CD14-positive monocyte (primary cell): ENCODE measurements at regions not wholly inside any gene's neighbourhood (a gene's known extent, or its start where the extent isn't known, plus 50 kb on each side); places are given as distances from the start of the nearest gene placed in this dataset.

Experiments used
- DNase-seq, 3 donors: peaks; one replicate each; pipeline ENCODE4 v3.0.0-alpha.2; 2011 to 2022
- H2AFZ ChIP-seq: 2 replicates; pipeline ENCODE4 v1.6.0; 2012; ENCODE audit warnings: mild to moderate bottlenecking, low read depth, low read length, inconsistent platforms; ENCODE audit not compliant: insufficient read depth, poor library complexity, severe bottlenecking
- H3K27ac ChIP-seq, 2 donors: 1 replicate in 1 of 2; 2 replicates in 1 of 2; pipeline ENCODE4 v1.5.1; 2012 to 2013; ENCODE audit warnings: low read length in 2 of 2, control low read depth in 1 of 2, inconsistent platforms in 1 of 2, low read depth in 1 of 2, mild to moderate bottlenecking in 1 of 2
- H3K27me3 ChIP-seq, 2 donors: one replicate each; pipeline versions ENCODE4 v1.6.0 to v1.6.1; 2011 to 2013; ENCODE audit warnings: low read length in 2 of 2; ENCODE audit not compliant: control insufficient read depth in 2 of 2, insufficient read depth in 2 of 2
- H3K36me3 ChIP-seq, 2 donors: replicated peaks in 1 of 2; 1 replicate in 1 of 2; 2 replicates in 1 of 2; pipeline versions ENCODE4 v1.5.1 to v1.6.1; 2012 to 2013; ENCODE audit warnings: low read length in 2 of 2, control low read depth in 1 of 2, inconsistent platforms in 1 of 2, mild to moderate bottlenecking in 1 of 2; ENCODE audit not compliant: insufficient read depth in 2 of 2, control insufficient read depth in 1 of 2
- H3K4me1 ChIP-seq, 2 donors: 1 replicate in 1 of 2; 2 replicates in 1 of 2; pipeline versions ENCODE4 v1.5.1 to v1.6.1; 2012 to 2013; ENCODE audit warnings: low read length in 2 of 2, control low read depth in 1 of 2, inconsistent platforms in 1 of 2, mild to moderate bottlenecking in 1 of 2, moderate library complexity in 1 of 2; ENCODE audit not compliant: insufficient read depth in 2 of 2, control insufficient read depth in 1 of 2
- H3K4me2 ChIP-seq: replicated peaks from 2 replicates; pipeline ENCODE3; 2012; ENCODE audit warnings: low read length, moderate library complexity, mild to moderate bottlenecking; ENCODE audit not compliant: poor library complexity, severe bottlenecking; ENCODE audit errors: extremely low read depth
- H3K4me3 ChIP-seq, 3 experiments: fragments of 200-600 bp in 1 of 3; sonication (generic) in 1 of 3; replicated peaks in 1 of 3; 1 replicate in 2 of 3; 2 replicates in 1 of 3; pipeline ENCODE4 v1.5.1; 2011 to 2013; ENCODE audit warnings: low read length in 3 of 3, mild to moderate bottlenecking in 3 of 3, control low read depth in 2 of 3, low read depth in 2 of 3, inconsistent platforms in 1 of 3, moderate library complexity in 1 of 3
- H3K79me2 ChIP-seq: 2 replicates; pipeline ENCODE4 v1.6.0; 2012; ENCODE audit warnings: mild to moderate bottlenecking, control low read depth, inconsistent platforms, low read length, moderate library complexity; ENCODE audit not compliant: insufficient read depth
- H3K9ac ChIP-seq: 2 replicates; pipeline ENCODE4 v1.6.0; 2017; ENCODE audit warnings: low read length, mild to moderate bottlenecking; ENCODE audit not compliant: insufficient read depth, poor library complexity, severe bottlenecking
- H3K9me3 ChIP-seq, 2 donors: replicated peaks in 1 of 2; 1 replicate in 1 of 2; 2 replicates in 1 of 2; pipeline versions ENCODE4 v1.5.1 to v1.6.1; 2012 to 2013; ENCODE audit warnings: low read length in 2 of 2, control low read depth in 1 of 2; ENCODE audit not compliant: control insufficient read depth in 1 of 2, insufficient read depth in 1 of 2
- H4K20me1 ChIP-seq: 2 replicates; pipeline ENCODE4 v1.6.0; 2012; ENCODE audit warnings: mild to moderate bottlenecking, low read length, control low read depth, moderate library complexity; ENCODE audit not compliant: insufficient read depth
- H3K27ac Mint-ChIP-seq, 7 donors: one replicate each; pipeline ENCODE4 v1.8.0; 2020; ENCODE audit warnings: mild to moderate bottlenecking in 7 of 7, mixed read lengths in 7 of 7, moderate library complexity in 6 of 7, inconsistent platforms in 2 of 7
- H3K27me3 Mint-ChIP-seq, 3 donors: one replicate each; pipeline ENCODE4 v1.8.0; 2021 to 2022; ENCODE audit warnings: low read depth in 3 of 3, mild to moderate bottlenecking in 3 of 3, mixed read lengths in 3 of 3, moderate library complexity in 3 of 3, inconsistent platforms in 1 of 3
- H3K36me3 Mint-ChIP-seq, 2 donors: one replicate each; pipeline ENCODE4 v1.8.0; 2020; ENCODE audit warnings: mixed read lengths in 2 of 2, inconsistent platforms in 1 of 2, mild to moderate bottlenecking in 1 of 2
- H3K4me1 Mint-ChIP-seq: one replicate; pipeline ENCODE4 v1.8.0; 2020; ENCODE audit warnings: mild to moderate bottlenecking, mixed read lengths
- H3K4me3 Mint-ChIP-seq, 2 donors: one replicate each; pipeline ENCODE4 v1.8.0; 2020; ENCODE audit warnings: mild to moderate bottlenecking in 2 of 2, mixed read lengths in 2 of 2, moderate library complexity in 1 of 2
- H3K9me3 Mint-ChIP-seq, 7 donors: one replicate each; pipeline ENCODE4 v1.8.0; 2020 to 2022; ENCODE audit warnings: mixed read lengths in 7 of 7, mild to moderate bottlenecking in 6 of 7, moderate library complexity in 6 of 7, inconsistent platforms in 2 of 7
- WGBS: methylation state at CpG from one replicate; pipeline ENCODE4 v1.1.5; 2013; ENCODE audit warnings: missing lambda C conversion rate; ENCODE audit not compliant: insufficient coverage; 5-methylcytosine and 5-hydroxymethylcytosine counted together
- intact Hi-C, 2 donors: fragments of 100-400 bp; cut with micrococcal nuclease; formaldehyde crosslinking; loops; one replicate each; pipeline versions ENCODE4 v1.15.0 to v1.15.1; 2023
- TF ChIP-seq, protein P1 (sequence below): fragments of 200-600 bp; IDR thresholded peaks from one replicate; pipeline ENCODE4 v1.8.0; 2022; ENCODE audit warnings: antibody characterized with exemption, mild to moderate bottlenecking

DNA sequence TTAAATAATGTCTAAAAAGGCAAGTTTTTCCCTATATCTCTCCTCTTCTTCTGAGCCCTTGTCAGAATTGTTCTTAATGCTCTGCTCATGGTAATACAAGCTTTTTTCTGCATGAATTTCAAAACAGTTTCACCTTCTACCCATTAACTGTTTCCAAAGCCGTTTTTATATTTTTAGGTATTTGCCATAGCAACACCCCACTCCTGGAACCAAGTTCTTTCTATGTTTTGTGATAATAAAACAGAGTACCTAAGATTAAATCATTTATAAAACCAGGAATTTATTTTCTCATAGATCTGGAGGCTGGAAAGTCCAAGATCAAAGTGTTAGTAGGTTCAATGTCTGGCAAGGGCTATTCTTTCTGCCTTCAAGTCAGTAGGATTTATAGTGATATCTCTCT is 497.4 kb downstream of the ETS1 start:
- no peak overlapping the region for H3K27ac Mint-ChIP-seq
- no peaks in the 10 kb centered on the region for H3K4me1 ChIP-seq
- TF ChIP-seq, protein P1, sequence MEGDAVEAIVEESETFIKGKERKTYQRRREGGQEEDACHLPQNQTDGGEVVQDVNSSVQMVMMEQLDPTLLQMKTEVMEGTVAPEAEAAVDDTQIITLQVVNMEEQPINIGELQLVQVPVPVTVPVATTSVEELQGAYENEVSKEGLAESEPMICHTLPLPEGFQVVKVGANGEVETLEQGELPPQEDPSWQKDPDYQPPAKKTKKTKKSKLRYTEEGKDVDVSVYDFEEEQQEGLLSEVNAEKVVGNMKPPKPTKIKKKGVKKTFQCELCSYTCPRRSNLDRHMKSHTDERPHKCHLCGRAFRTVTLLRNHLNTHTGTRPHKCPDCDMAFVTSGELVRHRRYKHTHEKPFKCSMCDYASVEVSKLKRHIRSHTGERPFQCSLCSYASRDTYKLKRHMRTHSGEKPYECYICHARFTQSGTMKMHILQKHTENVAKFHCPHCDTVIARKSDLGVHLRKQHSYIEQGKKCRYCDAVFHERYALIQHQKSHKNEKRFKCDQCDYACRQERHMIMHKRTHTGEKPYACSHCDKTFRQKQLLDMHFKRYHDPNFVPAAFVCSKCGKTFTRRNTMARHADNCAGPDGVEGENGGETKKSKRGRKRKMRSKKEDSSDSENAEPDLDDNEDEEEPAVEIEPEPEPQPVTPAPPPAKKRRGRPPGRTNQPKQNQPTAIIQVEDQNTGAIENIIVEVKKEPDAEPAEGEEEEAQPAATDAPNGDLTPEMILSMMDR = no peak
- no peaks in the 10 kb centered on the region for H3K36me3 Mint-ChIP-seq
- no peaks in the 10 kb centered on the region for H3K4me1 Mint-ChIP-seq
- H2AFZ ChIP-seq = no peak overlapping the region
- no peaks in the 10 kb centered on the region for H4K20me1 ChIP-seq
- intact Hi-C loops = no loop called here
- H3K27me3 ChIP-seq = no peaks in the 10 kb centered on the region
- H3K36me3 ChIP-seq = no peaks in the 10 kb centered on the region
- no CpG with 5 or more reads among the region's 1 CpG for WGBS
- H3K9me3 Mint-ChIP-seq = peaks cover 13 to 31% (median 19%) of the 10 kb centered on the region in 7 donors
- H3K27ac ChIP-seq = no peak overlapping the region
- H3K9ac ChIP-seq = no peak overlapping the region
- H3K4me3 Mint-ChIP-seq = no peak overlapping the region
- peaks cover 7 to 20% of the 10 kb centered on the region in 2 donors for H3K9me3 ChIP-seq
- H3K4me3 ChIP-seq = no peak overlapping the region
- no peaks in the 10 kb centered on the region for H3K27me3 Mint-ChIP-seq
- H3K79me2 ChIP-seq = no peaks in the 10 kb centered on the region
- no peak overlapping the region for H3K4me2 ChIP-seq
- DNase-seq = no peak

DNA sequence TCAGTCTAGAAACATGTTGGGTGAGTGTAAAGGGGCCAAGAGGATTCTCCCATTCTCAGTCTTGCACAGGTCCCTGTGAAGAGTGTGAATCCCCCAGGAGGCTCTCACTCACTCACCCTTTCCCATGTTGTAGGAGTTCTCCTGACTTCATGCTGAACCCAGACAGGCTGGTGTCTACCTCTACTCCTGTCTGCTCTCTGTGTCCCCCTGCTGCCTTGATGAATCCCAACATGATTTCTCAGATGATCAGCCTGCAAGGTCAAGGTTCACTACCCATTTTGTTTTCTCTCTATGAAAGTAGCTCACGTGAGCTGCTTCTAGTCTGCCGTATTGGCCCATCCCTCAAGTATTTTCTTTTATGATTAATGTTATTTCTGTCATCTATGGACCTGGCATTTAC is 500.6 kb downstream of the ETS1 start:
- peaks cover 16 to 37% (median 21%) of the 10 kb centered on the region in 7 donors for H3K9me3 Mint-ChIP-seq
- Histone ChIP-seq H3K4me3 (no peak overlapping the region), H3K9me3 (peaks cover 7 to 20% of the 10 kb centered on the region in 2 donors), H3K4me2 (no peak overlapping the region), H3K27me3 (no peaks in the 10 kb centered on the region), H3K4me1 (no peaks in the 10 kb centered on the region), H3K79me2 (no peaks in the 10 kb centered on the region), H3K27ac (no peak overlapping the region), H3K36me3 (no peaks in the 10 kb centered on the region), H2AFZ (no peak overlapping the region), H4K20me1 (no peaks in the 10 kb centered on the region), H3K9ac (no peak overlapping the region)
- TF ChIP-seq, protein P1 = no peak
- no peak for DNase-seq
- WGBS = no CpG with 5 or more reads among the region's 2 CpGs
- peaks cover 0 to 2% (median 0%) of the 10 kb centered on the region in 3 donors for H3K27me3 Mint-ChIP-seq
- H3K4me1 Mint-ChIP-seq = no peaks in the 10 kb centered on the region
- intact Hi-C loops = no loop called here
- no peaks in the 10 kb centered on the region for H3K36me3 Mint-ChIP-seq
- no peak overlapping the region for H3K27ac Mint-ChIP-seq
- no peak overlapping the region for H3K4me3 Mint-ChIP-seq
